ENCODE measurements at regions not wholly inside any gene's neighbourhood (a gene's known extent, or its start where the extent isn't known, plus 50 kb on each side); places are given as distances from the start of the nearest gene placed in this dataset.
"Not testable (repeated sequence)": the region's sequence is repeated elsewhere in the genome, so short reads cannot be mapped to it uniquely, and the experiment has no call there.

GRCh38 chr10:53161231-53161630, 388.6 kb upstream of the MBL2 start:
- no peak for DNase-seq
- peaks cover 0 to 2% (median 0%) of the 10 kb centered on the region in 3 donors for H3K27me3 Mint-ChIP-seq (ENCODE audit: low read depth in 3 of 3)
- H3K4me3 Mint-ChIP-seq: no peak overlapping the region
- Histone ChIP-seq H2AFZ (ENCODE audit: insufficient read depth, low read depth, low read length, poor library complexity, severe bottlenecking) (no peak overlapping the region), H3K4me3 (replicated peaks in 1 of 3; ENCODE audit: low read depth in 2 of 3, low read length in 3 of 3) (no peak overlapping the region), H3K27me3 (ENCODE audit: control insufficient read depth in 2 of 2, insufficient read depth in 2 of 2, low read length in 2 of 2) (no peaks in the 10 kb centered on the region), H3K27ac (ENCODE audit: low read depth in 1 of 2, low read length in 2 of 2) (no peak overlapping the region), H3K36me3 (replicated peaks in 1 of 2; ENCODE audit: control insufficient read depth in 1 of 2, insufficient read depth in 2 of 2, low read length in 2 of 2) (no peaks in the 10 kb centered on the region), H3K9me3 (replicated peaks in 1 of 2; ENCODE audit: control insufficient read depth in 1 of 2, insufficient read depth in 1 of 2, low read length in 2 of 2) (no peaks in the 10 kb centered on the region), H3K79me2 (ENCODE audit: insufficient read depth, low read length) (no peaks in the 10 kb centered on the region), H3K4me1 (ENCODE audit: control insufficient read depth in 1 of 2, insufficient read depth in 2 of 2, low read length in 2 of 2) (no peaks in the 10 kb centered on the region), H3K4me2 (replicated peaks; ENCODE audit: extremely low read depth, low read length, poor library complexity, severe bottlenecking) (no peak overlapping the region), H3K9ac (ENCODE audit: insufficient read depth, low read length, poor library complexity, severe bottlenecking) (no peak overlapping the region), H4K20me1 (ENCODE audit: insufficient read depth, low read length) (no peaks in the 10 kb centered on the region)
- peaks cover 0 to 3% (median 2%) of the 10 kb centered on the region in 7 donors for H3K9me3 Mint-ChIP-seq
- intact Hi-C loops (cut with micrococcal nuclease): no loop called here
- H3K36me3 Mint-ChIP-seq: no peaks in the 10 kb centered on the region
- TF ChIP-seq CTCF (IDR thresholded peaks at IDR 0.05): no peak
- no peaks in the 10 kb centered on the region for H3K4me1 Mint-ChIP-seq
- no peak overlapping the region for H3K27ac Mint-ChIP-seq

DNA sequence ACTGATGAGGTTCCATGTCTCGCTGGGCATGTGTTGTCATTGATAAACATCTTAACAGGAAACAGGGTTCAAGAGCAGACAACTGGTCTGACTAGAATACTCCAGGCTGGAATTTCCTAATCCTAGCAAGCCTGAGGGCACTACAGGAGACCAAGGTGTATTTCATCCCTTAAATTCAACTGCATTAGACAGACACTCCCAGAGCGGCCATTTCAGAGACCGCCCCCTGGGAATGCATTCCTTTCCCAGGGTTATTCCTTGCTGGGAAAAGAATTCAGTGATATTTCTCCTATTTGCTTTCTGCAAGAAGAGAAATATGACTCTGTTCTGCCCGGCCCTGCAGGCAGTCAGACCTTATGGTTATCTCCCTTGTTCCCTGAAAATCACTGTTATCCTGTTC, 383.1 kb upstream of the MBL2 start:
- H3K27ac Mint-ChIP-seq; H3K4me3 Mint-ChIP-seq; H3K27me3 Mint-ChIP-seq (ENCODE audit: low read depth in 3 of 3); H3K27me3 ChIP-seq (ENCODE audit: control insufficient read depth in 2 of 2, insufficient read depth in 2 of 2, low read length in 2 of 2); H3K36me3 ChIP-seq (replicated peaks in 1 of 2; ENCODE audit: control insufficient read depth in 1 of 2, insufficient read depth in 2 of 2, low read length in 2 of 2); H3K4me1 ChIP-seq (ENCODE audit: control insufficient read depth in 1 of 2, insufficient read depth in 2 of 2, low read length in 2 of 2); H3K27ac ChIP-seq (ENCODE audit: low read depth in 1 of 2, low read length in 2 of 2); H3K9me3 ChIP-seq (replicated peaks in 1 of 2; ENCODE audit: control insufficient read depth in 1 of 2, insufficient read depth in 1 of 2, low read length in 2 of 2); H3K4me2 ChIP-seq (replicated peaks; ENCODE audit: extremely low read depth, low read length, poor library complexity, severe bottlenecking); H3K36me3 Mint-ChIP-seq; H2AFZ ChIP-seq (ENCODE audit: insufficient read depth, low read depth, low read length, poor library complexity, severe bottlenecking); H4K20me1 ChIP-seq (ENCODE audit: insufficient read depth, low read length); H3K9ac ChIP-seq (ENCODE audit: insufficient read depth, low read length, poor library complexity, severe bottlenecking); intact Hi-C loops (cut with micrococcal nuclease); H3K4me3 ChIP-seq (replicated peaks in 1 of 3; ENCODE audit: low read depth in 2 of 3, low read length in 3 of 3); H3K4me1 Mint-ChIP-seq; H3K9me3 Mint-ChIP-seq; H3K79me2 ChIP-seq (ENCODE audit: insufficient read depth, low read length); DNase-seq: not testable (repeated sequence)
- 100% methylated on average over 3 of the region's 4 CpGs for WGBS (ENCODE audit: insufficient coverage)
